ENCODE measurements at regions not wholly inside any gene's neighbourhood (a gene's known extent, or its start where the extent isn't known, plus 50 kb on each side); places are given as distances from the start of the nearest gene placed in this dataset.

DNA sequence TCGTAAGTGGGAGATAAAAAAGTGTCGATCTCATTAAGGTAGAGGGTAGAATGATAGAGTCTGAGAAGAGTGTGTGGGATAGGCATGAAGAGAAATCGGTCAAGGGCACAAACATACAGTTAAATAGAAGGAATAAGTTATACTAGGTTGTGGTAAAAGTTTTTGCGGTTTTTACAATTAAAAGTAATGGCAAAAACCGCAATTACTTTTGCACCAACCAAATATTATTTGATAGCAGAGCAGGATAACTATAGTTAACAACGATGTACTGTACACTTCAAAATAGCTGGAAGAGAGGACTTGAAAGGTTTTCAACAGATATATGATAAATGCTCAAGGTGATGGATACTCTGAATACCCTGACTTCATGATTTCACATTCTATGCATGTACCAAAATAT is 135.8 kb upstream of the CDH12 start:
- TF ChIP-seq, protein P1, sequence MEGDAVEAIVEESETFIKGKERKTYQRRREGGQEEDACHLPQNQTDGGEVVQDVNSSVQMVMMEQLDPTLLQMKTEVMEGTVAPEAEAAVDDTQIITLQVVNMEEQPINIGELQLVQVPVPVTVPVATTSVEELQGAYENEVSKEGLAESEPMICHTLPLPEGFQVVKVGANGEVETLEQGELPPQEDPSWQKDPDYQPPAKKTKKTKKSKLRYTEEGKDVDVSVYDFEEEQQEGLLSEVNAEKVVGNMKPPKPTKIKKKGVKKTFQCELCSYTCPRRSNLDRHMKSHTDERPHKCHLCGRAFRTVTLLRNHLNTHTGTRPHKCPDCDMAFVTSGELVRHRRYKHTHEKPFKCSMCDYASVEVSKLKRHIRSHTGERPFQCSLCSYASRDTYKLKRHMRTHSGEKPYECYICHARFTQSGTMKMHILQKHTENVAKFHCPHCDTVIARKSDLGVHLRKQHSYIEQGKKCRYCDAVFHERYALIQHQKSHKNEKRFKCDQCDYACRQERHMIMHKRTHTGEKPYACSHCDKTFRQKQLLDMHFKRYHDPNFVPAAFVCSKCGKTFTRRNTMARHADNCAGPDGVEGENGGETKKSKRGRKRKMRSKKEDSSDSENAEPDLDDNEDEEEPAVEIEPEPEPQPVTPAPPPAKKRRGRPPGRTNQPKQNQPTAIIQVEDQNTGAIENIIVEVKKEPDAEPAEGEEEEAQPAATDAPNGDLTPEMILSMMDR (IDR thresholded peaks at IDR 0.05; ENCODE audit: low read length): no peak
- no peak for TF ChIP-seq EZH2 (IDR thresholded peaks at IDR 0.05; ENCODE audit: borderline replicate concordance, low read length)
